ENCODE measurements at regions not wholly inside any gene's neighbourhood (a gene's known extent, or its start where the extent isn't known, plus 50 kb on each side); places are given as distances from the start of the nearest gene placed in this dataset.

DNA sequence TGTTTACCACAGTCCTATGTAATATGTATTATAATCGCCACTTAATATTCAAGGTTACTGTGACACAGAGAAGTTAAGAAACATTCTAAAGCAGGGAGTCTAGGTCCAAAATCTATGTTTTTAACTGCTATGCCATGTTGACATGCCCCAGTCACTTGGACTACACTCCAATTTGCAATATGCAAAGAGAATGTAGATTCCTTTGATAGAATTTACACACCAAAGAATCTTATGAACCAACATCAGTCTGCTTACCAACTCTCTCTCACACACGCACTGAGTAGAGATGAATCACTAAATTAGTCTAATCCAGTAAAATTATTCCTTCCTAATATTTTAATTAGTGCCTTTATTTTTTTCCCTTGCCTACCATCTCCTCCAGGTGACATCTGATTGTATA, 266.2 kb downstream of the OLFM3 start (continued):
- TF ChIP-seq, protein P1, sequence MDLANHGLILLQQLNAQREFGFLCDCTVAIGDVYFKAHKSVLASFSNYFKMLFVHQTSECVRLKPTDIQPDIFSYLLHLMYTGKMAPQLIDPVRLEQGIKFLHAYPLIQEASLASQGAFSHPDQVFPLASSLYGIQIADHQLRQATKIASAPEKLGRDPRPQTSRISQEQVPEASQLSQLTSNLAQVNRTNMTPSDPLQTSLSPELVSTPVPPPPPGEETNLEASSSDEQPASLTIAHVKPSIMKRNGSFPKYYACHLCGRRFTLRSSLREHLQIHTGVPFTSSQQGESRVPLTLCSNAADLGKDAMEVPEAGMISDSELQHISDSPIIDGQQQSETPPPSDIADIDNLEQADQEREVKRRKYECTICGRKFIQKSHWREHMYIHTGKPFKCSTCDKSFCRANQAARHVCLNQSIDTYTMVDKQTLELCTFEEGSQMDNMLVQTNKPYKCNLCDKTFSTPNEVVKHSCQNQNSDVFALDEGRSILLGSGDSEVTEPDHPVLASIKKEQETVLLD (CRISPR knock-in tag; IDR thresholded peaks at IDR 0.05; ENCODE audit: low read depth) = no peak
- no peak for TF ChIP-seq HNF1A (IDR thresholded peaks at IDR 0.05; ENCODE audit: low read depth)
- TF ChIP-seq HNF1A (CRISPR knock-in tag; IDR thresholded peaks at IDR 0.05; ENCODE audit: borderline replicate concordance) = no peak

DNA sequence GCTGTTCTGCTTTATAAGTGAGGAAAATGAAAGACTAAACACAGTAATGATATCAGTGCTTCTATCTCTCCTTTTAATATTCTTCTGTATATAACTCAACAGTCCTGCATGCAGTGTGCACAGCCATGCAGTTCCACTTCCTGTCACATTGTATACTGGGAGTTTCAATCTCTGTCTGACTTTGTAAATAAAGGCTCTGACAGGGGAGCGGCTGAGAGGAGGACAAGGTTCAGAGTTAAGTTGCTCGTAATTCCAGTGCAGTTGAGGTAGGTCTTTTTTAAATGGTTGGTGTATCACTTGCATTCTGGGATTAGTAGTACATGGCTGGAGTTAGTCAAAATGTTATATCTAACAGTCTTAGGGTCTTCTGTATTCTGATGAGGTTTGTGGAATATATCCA, 264.5 kb downstream of the OLFM3 start:
- Histone ChIP-seq H3K79me2 (ENCODE audit: insufficient read depth, low read length) (no peaks in the 10 kb centered on the region), H3K9ac (ENCODE audit: insufficient read depth, low read depth, low read length) (no peak overlapping the region), H2AFZ (ENCODE audit: low read length) (no peak overlapping the region), H3K4me3 (replicated peaks in 1 of 3; ENCODE audit: insufficient read depth in 1 of 3, low read depth in 2 of 3, low read length in 3 of 3) (no peak overlapping the region), H3K4me1 (ENCODE audit: insufficient read depth, low read length) (peaks cover 21% of the 10 kb centered on the region), H3K36me3 (replicated peaks in 1 of 2; ENCODE audit: control insufficient read depth in 1 of 2, insufficient read depth in 2 of 2, low read length in 2 of 2) (no peaks in the 10 kb centered on the region), H3K27ac (ENCODE audit: extremely low read length, insufficient read depth, low read length) (no peak overlapping the region), H4K20me1 (ENCODE audit: insufficient read depth, low read length) (no peaks in the 10 kb centered on the region), H3K9me3 (ENCODE audit: low read length) (no peaks in the 10 kb centered on the region), H3K4me2 (ENCODE audit: low read depth, low read length) (peak overlapping the region; percentile 21; the same call in 1 of the 2 replicates), H3K27me3 (ENCODE audit: control insufficient read depth in 1 of 2, insufficient read depth in 2 of 2, low read length in 2 of 2) (no peaks in the 10 kb centered on the region)
- 6% methylated on average over 2 of the region's 2 CpGs for WGBS (ENCODE audit: low lambda C conversion rate)
- ATAC-seq = peak; percentile 89
- peak; percentile 22 for DNase-seq (ENCODE audit: low spot score)
- CTCF ChIA-PET (ENCODE audit: low intra/inter-chr PET ratio, low total read pairs) = no interaction called here
- in situ Hi-C loops (cut with HindIII; ENCODE audit: extremely low pct_ligation_motif_present, low pct_unique_long_range_greater_than_20kb) = no loop called here
- intact Hi-C loops (cut with micrococcal nuclease; ENCODE audit: unreplicated experiment) = no loop called here
- no peak for FAIRE-seq
- no TSS peak for BruUV-seq (replicated peaks)
- POLR2A ChIA-PET = no interaction called here
- TF ChIP-seq POLR2AphosphoS2 (IDR thresholded peaks at IDR 0.05; ENCODE audit: low read depth, low read length) = no peak
- TF ChIP-seq ATF1 (CRISPR knock-in tag; IDR thresholded peaks at IDR 0.05) = no peak
- TF ChIP-seq GABPB1 (CRISPR knock-in tag; IDR thresholded peaks at IDR 0.05) = peak; percentile 40; the same call in 1 of the 2 replicates
- TF ChIP-seq MYC (CRISPR knock-in tag; IDR thresholded peaks at IDR 0.05; ENCODE audit: borderline replicate concordance) = no peak
- TF ChIP-seq ZNF766 (CRISPR knock-in tag; IDR thresholded peaks at IDR 0.05; ENCODE audit: borderline replicate concordance) = no peak
- no peak for TF ChIP-seq ZBTB14 (CRISPR knock-in tag; IDR thresholded peaks at IDR 0.05)
- TF ChIP-seq PAXIP1 (CRISPR knock-in tag; conservative IDR thresholded peaks at IDR 0.05) = peak; percentile 27; the same call in 1 of the 2 replicates
- TF ChIP-seq NPAS2 (CRISPR knock-in tag; IDR thresholded peaks at IDR 0.05; ENCODE audit: borderline replicate concordance) = no peak
- TF ChIP-seq ETV6 (CRISPR knock-in tag; conservative IDR thresholded peaks at IDR 0.05) = no peak
- TF ChIP-seq GABPA (IDR thresholded peaks at IDR 0.05; ENCODE audit: low read depth, low read length) = no peak
- TF ChIP-seq GABPA (CRISPR knock-in tag; IDR thresholded peaks at IDR 0.05; ENCODE audit: low read depth) = peak; percentile 69

Measured in HepG2 (cell line).